NCI-H187 treated with DMSO at 0.1 percent for 48 hours (cell line): ENCODE measurements at regions not wholly inside any gene's neighbourhood (a gene's known extent, or its start where the extent isn't known, plus 50 kb on each side); places are given as distances from the start of the nearest gene placed in this dataset.
"Not testable (repeated sequence)": the region's sequence is repeated elsewhere in the genome, so short reads cannot be mapped to it uniquely, and the experiment has no call there.

Experiments used
- DNase-seq: peaks from one replicate; lab custom pipeline; 2025; lab: John Stamatoyannopoulos, UW

- DNase-seq: no peak
Observed at GRCh38 chr14:30266290-30266689, 292.7 kb upstream of the G2E3 start.

GRCh38 chr14:30267141-30267540 is 291.8 kb upstream of the G2E3 start:
- DNase-seq: no peak

- peak; percentile 64 for DNase-seq
Observed at GRCh38 chr14:30270200-30271161, 288.5 kb upstream of the G2E3 start.

GRCh38 chr14:30271811-30272323 is 287.1 kb upstream of the G2E3 start:
- DNase-seq: no peak

GRCh38 chr14:30272848-30273832 is 285.8 kb upstream of the G2E3 start:
- no peak for DNase-seq

- no peak for DNase-seq
Observed at GRCh38 chr14:30275604-30276003, 283.4 kb upstream of the G2E3 start.

- no peak for DNase-seq
Observed at GRCh38 chr14:30277268-30277667, 281.7 kb upstream of the G2E3 start.

- DNase-seq: not testable (repeated sequence)
Observed at GRCh38 chr14:30278856-30279255, 280.1 kb upstream of the G2E3 start.

GRCh38 chr14:30283822-30284446 is 275.0 kb upstream of the G2E3 start:
- DNase-seq: no peak

GRCh38 chr14:30284808-30285207 is 274.1 kb upstream of the G2E3 start:
- no peak for DNase-seq

GRCh38 chr14:30287579-30288445 is 271.1 kb upstream of the G2E3 start:
- no peak for DNase-seq

GRCh38 chr14:30290001-30290400 is 269.0 kb upstream of the G2E3 start:
- DNase-seq: no peak

GRCh38 chr14:30291216-30291615 is 267.7 kb upstream of the G2E3 start:
- no peak for DNase-seq

GRCh38 chr14:30292541-30292940 is 266.4 kb upstream of the G2E3 start:
- no peak for DNase-seq

GRCh38 chr14:30295980-30296379 is 263.0 kb upstream of the G2E3 start:
- no peak for DNase-seq

GRCh38 chr14:30296931-30297405 is 262.0 kb upstream of the G2E3 start:
- no peak for DNase-seq

GRCh38 chr14:30297876-30298795 is 260.8 kb upstream of the G2E3 start:
- DNase-seq: peak; percentile 59

GRCh38 chr14:30299915-30300314 is 259.0 kb upstream of the G2E3 start:
- no peak for DNase-seq

- no peak for DNase-seq
Observed at GRCh38 chr14:30303350-30303749, 255.6 kb upstream of the G2E3 start.

GRCh38 chr14:30305346-30305745 is 253.6 kb upstream of the G2E3 start:
- no peak for DNase-seq
